ENCODE measurements at regions not wholly inside any gene's neighbourhood (a gene's known extent, or its start where the extent isn't known, plus 50 kb on each side); places are given as distances from the start of the nearest gene placed in this dataset.

GRCh38 chr10:33843379-33843778 is 508.9 kb upstream of the NRP1 start:
- TF ChIP-seq POLR2A (IDR thresholded peaks at IDR 0.05; ENCODE audit: low read depth, low read length) (no peak), POLR2AphosphoS5 (IDR thresholded peaks at IDR 0.05; ENCODE audit: low read depth, low read length) (no peak), TAF1 (IDR thresholded peaks at IDR 0.05; ENCODE audit: low read depth, low read length) (no peak), SPI1 (IDR thresholded peaks at IDR 0.05; ENCODE audit: low read depth, low read length) (no peak), POU2F2 (IDR thresholded peaks at IDR 0.05; ENCODE audit: low read depth, low read length) (no peak), PAX5 (IDR thresholded peaks at IDR 0.05; ENCODE audit: insufficient read depth, low read length, severe bottlenecking) (no peak)

Measured in GM12891 (cell line).